GM12872 (cell line): ENCODE measurements at regions not wholly inside any gene's neighbourhood (a gene's known extent, or its start where the extent isn't known, plus 50 kb on each side); places are given as distances from the start of the nearest gene placed in this dataset.

Source experiments
- CTCF ChIP-seq: IDR thresholded peaks from 3 replicates; pipeline ENCODE4 v1.5.1; 2011; ENCODE audit warnings: low read depth, mild to moderate bottlenecking, low read length, moderate library complexity; ENCODE audit not compliant: insufficient read depth

- TF ChIP-seq CTCF: no peak
Measured at GRCh38 chr10:33950206-33950605, 615.7 kb upstream of the NRP1 start.

GRCh38 chr10:33947544-33947943 lies 613.1 kb upstream of the NRP1 start:
- TF ChIP-seq CTCF: no peak

GRCh38 chr10:33945051-33945450 lies 610.6 kb upstream of the NRP1 start:
- no peak for TF ChIP-seq CTCF

- TF ChIP-seq CTCF: no peak
Measured at GRCh38 chr10:33942508-33942907, 608.0 kb upstream of the NRP1 start.

GRCh38 chr10:33939892-33940291 lies 605.4 kb upstream of the NRP1 start:
- TF ChIP-seq CTCF: no peak

GRCh38 chr10:33939410-33939809 lies 604.9 kb upstream of the NRP1 start:
- TF ChIP-seq CTCF: no peak

GRCh38 chr10:33938001-33938400 lies 603.5 kb upstream of the NRP1 start:
- TF ChIP-seq CTCF: no peak
